IMR-90 (cell line): ENCODE measurements at regions not wholly inside any gene's neighbourhood (a gene's known extent, or its start where the extent isn't known, plus 50 kb on each side); places are given as distances from the start of the nearest gene placed in this dataset.

Source experiments
- POLR2A ChIP-seq: IDR thresholded peaks from 2 replicates; pipeline ENCODE4 v1.6.1; 2012; ENCODE audit warnings: mild to moderate bottlenecking, low read depth, low read length
- TF ChIP-seq, protein P1 (sequence below): conservative IDR thresholded peaks from 2 replicates; pipeline ENCODE4 v1.5.1; 2012; ENCODE audit warnings: mild to moderate bottlenecking, low read depth, low read length, improper control_type of control experiment

- no peak for TF ChIP-seq POLR2A
- TF ChIP-seq, protein P1, sequence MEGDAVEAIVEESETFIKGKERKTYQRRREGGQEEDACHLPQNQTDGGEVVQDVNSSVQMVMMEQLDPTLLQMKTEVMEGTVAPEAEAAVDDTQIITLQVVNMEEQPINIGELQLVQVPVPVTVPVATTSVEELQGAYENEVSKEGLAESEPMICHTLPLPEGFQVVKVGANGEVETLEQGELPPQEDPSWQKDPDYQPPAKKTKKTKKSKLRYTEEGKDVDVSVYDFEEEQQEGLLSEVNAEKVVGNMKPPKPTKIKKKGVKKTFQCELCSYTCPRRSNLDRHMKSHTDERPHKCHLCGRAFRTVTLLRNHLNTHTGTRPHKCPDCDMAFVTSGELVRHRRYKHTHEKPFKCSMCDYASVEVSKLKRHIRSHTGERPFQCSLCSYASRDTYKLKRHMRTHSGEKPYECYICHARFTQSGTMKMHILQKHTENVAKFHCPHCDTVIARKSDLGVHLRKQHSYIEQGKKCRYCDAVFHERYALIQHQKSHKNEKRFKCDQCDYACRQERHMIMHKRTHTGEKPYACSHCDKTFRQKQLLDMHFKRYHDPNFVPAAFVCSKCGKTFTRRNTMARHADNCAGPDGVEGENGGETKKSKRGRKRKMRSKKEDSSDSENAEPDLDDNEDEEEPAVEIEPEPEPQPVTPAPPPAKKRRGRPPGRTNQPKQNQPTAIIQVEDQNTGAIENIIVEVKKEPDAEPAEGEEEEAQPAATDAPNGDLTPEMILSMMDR: no peak
Observed at GRCh38 chr1:196155586-196155985, 452.7 kb downstream of the KCNT2 start.
